SK-MEL-5 (cell line): ENCODE measurements at regions not wholly inside any gene's neighbourhood (a gene's known extent, or its start where the extent isn't known, plus 50 kb on each side); places are given as distances from the start of the nearest gene placed in this dataset.

ENCODE experiments used
- DNase-seq: peaks from one replicate; pipeline ENCODE4 v3.0.0-alpha.2; 2016; ENCODE audit warnings: low read depth, low spot score
- in situ Hi-C: cut with HindIII; loops from 2 replicates; pipeline ENCODE4 v1.10.0; 2016; ENCODE audit warnings: low sequenced_read_pairs, high pct_unique_total_duplicates, low pct_unique_long_range_greater_than_20kb
- small RNA-seq, 2 experiments: library from RNA; depleted of rRNA; stranded (forward); fragments of <200 nt; gene quantifications; one replicate each; pipeline ENCODE3, GENCODE V24; 2014

- no peak for DNase-seq
- in situ Hi-C loops = no loop called here
These were observed 52.0 kb upstream of the SALL3 start for GRCh38 chr18:78927616-78928015.

GRCh38 chr18:78928076-78928475, 51.5 kb upstream of the SALL3 start:
- in situ Hi-C loops = no loop called here
- no peak for DNase-seq

GRCh38 chr18:78929516-78929915, 50.1 kb upstream of the SALL3 start:
- in situ Hi-C loops = no loop called here
- DNase-seq = no peak

Small RNA genes lying in the stretch of these regions (small RNA-seq; reads per million reads assigned to genes)
- gene RF00019 (0 reads per million in 2 experiments), gene RF00402 (0 reads per million in 2 experiments), gene RNA5SP461 (0 reads per million in 2 experiments), gene RNU6-655P (0 reads per million in 2 experiments)
